ENCODE measurements at regions not wholly inside any gene's neighbourhood (a gene's known extent, or its start where the extent isn't known, plus 50 kb on each side); places are given as distances from the start of the nearest gene placed in this dataset.

- TF ChIP-seq CTCF (conservative IDR thresholded peaks at IDR 0.05; ENCODE audit: low read depth, low read length): no peak
- no peak for TF ChIP-seq EZH2 (IDR thresholded peaks at IDR 0.05; ENCODE audit: borderline replicate concordance, low read depth, low read length, poor library complexity, severe bottlenecking)
- H3K9me3 ChIP-seq (ENCODE audit: low read depth, low read length, poor library complexity, severe bottlenecking): no peaks in the 10 kb centered on the region
- POLR2A ChIA-PET (ENCODE audit: low non-redundant PET): no interaction called here
- no peak overlapping the region for H3K27ac ChIP-seq (ENCODE audit: low read depth, low read length, poor library complexity, severe bottlenecking)
- no peaks in the 10 kb centered on the region for H3K36me3 ChIP-seq (ENCODE audit: insufficient read depth, low read length, poor library complexity, severe bottlenecking)
- CTCF ChIA-PET: no interaction called here
- intact Hi-C loops (cut with micrococcal nuclease; ENCODE audit: unreplicated experiment): no loop called here
- DNase-seq (ENCODE audit: low spot score): no peak
- no peaks in the 10 kb centered on the region for H3K27me3 ChIP-seq (replicated peaks; ENCODE audit: insufficient read depth, low read depth, low read length, poor library complexity)
- no peak overlapping the region for H3K4me3 ChIP-seq (ENCODE audit: low read depth, low read length, poor library complexity, severe bottlenecking)
- no TSS peak for BruUV-seq (replicated peaks)
- H3K4me1 ChIP-seq (ENCODE audit: insufficient read depth, low read length, poor library complexity, severe bottlenecking): no peaks in the 10 kb centered on the region
Observed at GRCh38 chr9:13534006-13534405, 254.5 kb upstream of the MPDZ start.

- BruUV-seq (replicated peaks): no TSS peak
- Histone ChIP-seq H3K36me3 (ENCODE audit: insufficient read depth, low read length, poor library complexity, severe bottlenecking) (no peaks in the 10 kb centered on the region), H3K9me3 (ENCODE audit: low read depth, low read length, poor library complexity, severe bottlenecking) (no peaks in the 10 kb centered on the region), H3K4me3 (ENCODE audit: low read depth, low read length, poor library complexity, severe bottlenecking) (no peak overlapping the region), H3K4me1 (ENCODE audit: insufficient read depth, low read length, poor library complexity, severe bottlenecking) (no peaks in the 10 kb centered on the region), H3K27ac (ENCODE audit: low read depth, low read length, poor library complexity, severe bottlenecking) (no peak overlapping the region), H3K27me3 (replicated peaks; ENCODE audit: insufficient read depth, low read depth, low read length, poor library complexity) (no peaks in the 10 kb centered on the region)
- POLR2A ChIA-PET (ENCODE audit: low non-redundant PET): no interaction called here
- CTCF ChIA-PET: no interaction called here
- DNase-seq (ENCODE audit: low spot score): no peak
- no peak for TF ChIP-seq EZH2 (IDR thresholded peaks at IDR 0.05; ENCODE audit: borderline replicate concordance, low read depth, low read length, poor library complexity, severe bottlenecking)
- no peak for TF ChIP-seq CTCF (conservative IDR thresholded peaks at IDR 0.05; ENCODE audit: low read depth, low read length)
- intact Hi-C loops (cut with micrococcal nuclease; ENCODE audit: unreplicated experiment): no loop called here
Observed at GRCh38 chr9:13532407-13532806, 252.9 kb upstream of the MPDZ start.

GRCh38 chr9:13529321-13530104 is 250.0 kb upstream of the MPDZ start:
- peak; percentile 38 for DNase-seq (ENCODE audit: low spot score)
- Histone ChIP-seq H3K9me3 (ENCODE audit: low read depth, low read length, poor library complexity, severe bottlenecking) (no peaks in the 10 kb centered on the region), H3K36me3 (ENCODE audit: insufficient read depth, low read length, poor library complexity, severe bottlenecking) (no peaks in the 10 kb centered on the region), H3K27ac (ENCODE audit: low read depth, low read length, poor library complexity, severe bottlenecking) (no peak overlapping the region), H3K27me3 (replicated peaks; ENCODE audit: insufficient read depth, low read depth, low read length, poor library complexity) (peaks cover 6% of the 10 kb centered on the region), H3K4me3 (ENCODE audit: low read depth, low read length, poor library complexity, severe bottlenecking) (no peak overlapping the region), H3K4me1 (ENCODE audit: insufficient read depth, low read length, poor library complexity, severe bottlenecking) (no peaks in the 10 kb centered on the region)
- CTCF ChIA-PET: no interaction called here
- no peak for TF ChIP-seq EZH2 (IDR thresholded peaks at IDR 0.05; ENCODE audit: borderline replicate concordance, low read depth, low read length, poor library complexity, severe bottlenecking)
- no peak for TF ChIP-seq CTCF (conservative IDR thresholded peaks at IDR 0.05; ENCODE audit: low read depth, low read length)
- POLR2A ChIA-PET (ENCODE audit: low non-redundant PET): no interaction called here
- BruUV-seq (replicated peaks): no TSS peak
- intact Hi-C loops (cut with micrococcal nuclease; ENCODE audit: unreplicated experiment): no loop called here

All from A673 (cell line).